GM19452 (cell line): ENCODE measurements at regions not wholly inside any gene's neighbourhood (a gene's known extent, or its start where the extent isn't known, plus 50 kb on each side); places are given as distances from the start of the nearest gene placed in this dataset.

ENCODE experiments used
- ATAC-seq: cut with Tn5 transposase; IDR thresholded peaks from one replicate; pipeline ENCODE4 v1.9.1; 2021; ENCODE audit not compliant: unreplicated experiment

GRCh38 chr4:13316354-13316753 is 167.8 kb downstream of the RAB28 start:
- no peak for ATAC-seq

GRCh38 chr4:13313856-13314255 is 170.3 kb downstream of the RAB28 start:
- no peak for ATAC-seq

GRCh38 chr4:13312264-13312663 is 171.9 kb downstream of the RAB28 start:
- ATAC-seq, result no peak

DNA sequence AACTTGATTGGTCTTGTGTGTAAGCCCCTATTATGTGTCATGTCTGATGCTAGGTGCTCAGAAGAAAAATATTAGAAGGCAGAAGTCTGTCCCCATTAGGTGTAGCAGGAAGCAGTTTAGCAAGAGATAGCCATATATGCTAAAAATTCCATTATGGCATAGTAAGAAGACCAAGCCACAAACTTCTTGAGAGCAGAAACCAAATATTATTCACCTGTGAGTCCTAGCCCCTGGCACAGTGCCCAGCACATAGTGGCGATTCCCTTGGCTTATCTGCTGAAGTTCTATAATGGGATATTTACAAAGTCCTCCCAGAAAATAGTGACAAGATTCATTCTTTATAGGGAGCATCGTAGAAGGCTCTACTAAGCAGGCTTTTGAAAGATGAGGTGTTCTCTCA is 174.4 kb downstream of the RAB28 start:
- no peak for ATAC-seq

- ATAC-seq, result no peak
These were observed 177.8 kb downstream of the RAB28 start for GRCh38 chr4:13306356-13306755.

GRCh38 chr4:13302876-13303275 is 181.3 kb downstream of the RAB28 start:
- ATAC-seq, result no peak

GRCh38 chr4:13299343-13299742 is 184.8 kb downstream of the RAB28 start:
- no peak for ATAC-seq

- ATAC-seq, result no peak
These were observed 185.5 kb downstream of the RAB28 start for GRCh38 chr4:13298655-13299054.

DNA sequence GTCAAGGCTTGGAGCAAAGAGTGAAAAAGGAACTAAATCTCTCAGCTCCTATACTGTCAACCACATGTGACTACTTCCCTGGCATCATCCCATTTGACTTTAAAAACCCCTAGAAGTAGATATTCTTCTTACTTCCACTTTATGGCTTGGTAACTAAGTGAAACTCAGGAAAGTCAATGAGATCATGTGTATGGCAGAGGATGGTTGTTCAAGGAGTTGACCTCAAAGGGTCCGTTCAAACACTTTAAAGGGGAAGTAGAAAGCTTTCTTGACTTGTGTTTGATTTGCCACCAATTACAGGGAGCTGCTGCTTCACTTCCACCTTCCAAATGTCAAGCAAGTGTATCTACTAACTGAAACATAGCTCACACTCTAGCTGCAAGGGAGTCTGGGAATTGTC is 187.2 kb downstream of the RAB28 start:
- no peak for ATAC-seq

DNA sequence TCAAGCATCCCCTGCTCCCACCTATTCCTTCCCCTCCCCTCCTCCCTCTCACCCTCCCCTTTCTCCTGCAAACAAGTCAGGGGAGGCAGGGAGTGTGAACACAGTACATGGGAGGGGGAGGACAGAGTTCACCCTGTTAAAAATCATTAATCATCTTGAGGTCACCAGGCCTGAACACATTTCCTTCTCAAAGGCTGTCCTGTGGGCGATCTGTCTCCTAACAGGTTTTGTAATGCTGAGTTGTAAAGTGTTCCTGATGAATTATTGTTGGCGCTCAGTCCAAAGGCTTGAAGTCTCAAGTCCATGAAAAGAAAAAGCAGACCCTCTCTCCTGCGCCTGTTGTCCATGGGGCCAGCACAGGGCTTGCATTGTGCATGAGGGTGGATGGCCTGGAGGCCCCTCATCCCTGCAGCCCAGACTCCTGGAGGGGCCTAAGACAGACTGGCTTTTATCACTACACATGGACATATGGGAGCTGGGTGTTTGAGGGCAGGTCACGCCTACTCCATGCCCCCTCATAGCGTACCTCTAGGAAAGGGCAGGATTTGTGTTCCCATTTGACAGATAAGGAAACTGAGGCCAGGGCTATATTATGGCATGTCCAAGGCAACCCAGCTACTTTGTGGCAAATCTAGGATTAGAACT is 189.1 kb downstream of the RAB28 start:
- ATAC-seq, result no peak

DNA sequence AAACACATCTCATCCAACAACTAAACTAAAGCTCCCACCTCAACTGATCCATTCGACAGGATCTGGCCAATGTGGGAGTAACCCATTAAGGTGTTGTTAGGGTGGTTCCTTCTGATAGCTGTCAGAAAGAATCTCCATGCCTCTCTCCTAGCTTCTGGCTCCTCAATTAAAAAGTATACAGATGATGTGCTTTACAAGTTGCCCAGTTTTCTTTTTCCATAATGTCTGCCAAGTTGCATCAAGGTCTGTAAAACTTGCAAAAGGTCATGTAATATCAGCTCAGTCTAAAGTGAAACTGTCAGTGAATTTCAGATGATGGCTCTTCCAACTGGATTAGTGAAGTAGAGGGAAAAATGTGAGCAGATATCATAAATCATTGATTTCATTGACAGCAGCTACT is 191.8 kb downstream of the RAB28 start:
- ATAC-seq, result no peak

DNA sequence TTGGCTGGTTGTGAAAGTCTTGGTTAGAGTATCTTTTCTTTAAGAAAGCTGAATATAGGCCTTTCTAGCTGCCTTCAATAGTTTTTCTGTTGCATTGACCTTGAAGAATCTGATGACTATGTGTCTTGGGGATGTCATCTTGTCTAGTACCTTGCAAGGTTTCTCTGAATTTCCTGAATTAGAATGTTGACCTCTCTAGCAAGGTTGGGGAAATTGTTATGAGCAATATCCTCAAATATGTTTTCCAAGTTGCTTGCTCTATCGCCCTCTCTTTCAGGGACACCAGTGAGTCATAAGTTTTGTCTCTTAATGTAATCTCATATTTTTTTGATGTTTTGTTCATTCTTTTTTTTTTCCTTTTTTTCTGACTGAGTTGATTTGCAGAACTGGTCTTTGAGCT is 194.7 kb downstream of the RAB28 start:
- ATAC-seq, result no peak

DNA sequence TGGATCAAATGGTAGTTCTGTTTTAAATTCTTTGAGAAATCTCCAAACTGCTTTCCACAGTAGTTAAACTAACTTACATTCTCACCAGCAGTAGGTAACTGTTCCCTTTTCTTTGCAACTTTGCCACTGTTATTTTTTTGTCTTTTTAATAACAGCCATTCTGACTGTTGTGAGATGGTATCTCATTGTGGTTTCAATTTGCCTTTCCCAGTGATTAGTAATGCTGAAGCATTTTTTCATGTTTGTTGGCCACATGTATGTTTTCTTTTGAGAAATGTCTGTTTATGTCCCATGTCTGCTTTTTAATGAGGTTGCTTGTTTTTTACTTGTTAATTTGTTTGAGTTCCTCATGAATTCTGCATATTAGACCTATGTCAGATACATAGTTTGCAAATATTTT is 198.8 kb downstream of the RAB28 start:
- no peak for ATAC-seq

- ATAC-seq, result no peak
These were observed 199.2 kb downstream of the RAB28 start for GRCh38 chr4:13284932-13285331.

- no peak for ATAC-seq
These were observed 207.8 kb downstream of the RAB28 start for GRCh38 chr4:13276357-13276756.

GRCh38 chr4:13268703-13269102 is 215.4 kb downstream of the RAB28 start:
- no peak for ATAC-seq

- no peak for ATAC-seq
These were observed 216.0 kb downstream of the RAB28 start for GRCh38 chr4:13268165-13268564.

DNA sequence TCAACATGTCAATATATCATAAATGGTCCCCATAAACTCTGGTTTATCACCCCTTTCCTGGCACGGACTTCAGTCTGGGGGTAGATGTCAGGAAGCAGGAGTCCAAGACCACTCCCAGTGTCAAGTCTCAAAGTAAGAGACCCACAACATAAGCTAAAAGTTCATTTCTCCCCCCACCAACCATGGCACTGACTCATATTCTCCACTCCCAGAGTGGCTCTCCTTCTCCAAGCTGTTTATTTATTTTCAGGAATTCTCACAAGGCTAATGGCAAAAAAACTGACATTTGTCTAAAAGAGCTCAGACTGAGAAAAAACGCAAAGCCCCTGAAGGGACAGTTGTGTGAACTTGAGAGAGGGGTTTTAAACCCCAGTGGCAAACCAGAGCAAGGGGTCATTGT is 217.0 kb downstream of the RAB28 start:
- ATAC-seq, result no peak

DNA sequence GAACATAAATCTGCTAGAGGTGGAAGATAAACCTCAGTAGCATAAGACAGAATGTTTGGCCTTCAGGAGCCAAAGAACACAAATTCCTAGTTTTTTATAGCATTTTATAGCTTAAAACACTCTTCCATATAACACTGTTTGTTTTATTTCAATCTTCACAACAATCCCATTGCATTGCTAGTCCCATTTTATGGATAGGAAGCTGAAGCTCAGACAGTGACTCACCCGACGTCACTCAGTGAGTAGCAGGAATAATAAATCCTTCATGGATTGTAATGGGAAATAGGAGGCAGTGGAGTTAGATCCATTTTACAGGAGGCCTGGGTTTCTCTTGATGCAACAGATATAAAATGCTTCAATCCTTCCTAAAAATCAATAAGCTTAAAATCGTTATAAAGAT is 217.5 kb downstream of the RAB28 start:
- ATAC-seq, result no peak

DNA sequence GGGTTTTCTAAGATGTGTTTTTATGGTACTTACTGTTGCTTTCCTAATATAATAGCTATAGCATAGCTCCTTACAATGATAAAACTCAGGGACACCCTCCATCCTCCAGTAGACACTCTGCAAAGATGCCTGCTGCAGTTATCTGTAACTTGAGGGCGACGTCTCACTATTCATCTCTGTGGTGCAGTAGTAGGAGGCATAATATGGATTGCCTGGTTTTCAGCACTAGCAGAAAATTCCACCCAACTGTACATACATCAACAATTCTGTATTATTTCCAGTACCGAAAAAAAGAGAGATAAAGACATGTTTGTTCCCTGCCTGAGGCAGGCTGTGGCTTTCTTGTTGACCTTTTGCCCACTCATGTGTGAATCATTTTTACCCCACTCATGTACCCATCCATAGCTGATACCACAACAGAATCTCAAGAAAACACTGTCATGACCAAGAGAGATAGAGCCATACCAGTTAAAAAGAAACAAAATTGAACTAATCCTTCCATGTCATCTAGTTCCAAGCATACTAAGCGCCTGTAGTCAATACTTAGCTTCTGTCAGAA is 220.1 kb downstream of the RAB28 start:
- ATAC-seq, result no peak

DNA sequence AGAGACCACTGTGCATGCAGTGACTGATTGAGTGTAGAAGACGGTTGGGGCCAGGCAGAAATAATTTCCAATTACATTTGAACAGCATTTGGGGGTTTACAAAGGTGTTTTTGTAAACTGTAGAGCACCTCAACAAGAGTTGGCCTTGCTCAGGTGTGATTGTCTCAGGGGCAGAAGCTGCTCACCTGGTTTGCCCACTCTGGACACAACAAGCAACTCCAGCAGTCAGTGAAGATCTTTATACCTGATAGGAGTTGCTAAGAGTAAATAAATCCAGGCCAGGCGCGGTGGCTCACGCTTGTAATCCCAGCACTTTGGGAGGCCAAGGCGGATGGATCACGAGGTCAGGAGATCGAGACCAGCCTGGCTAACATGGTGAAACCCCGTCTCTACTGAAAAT is 221.3 kb downstream of the RAB28 start:
- ATAC-seq, result no peak

- no peak for ATAC-seq
These were observed 222.5 kb downstream of the RAB28 start for GRCh38 chr4:13261486-13262257.
